ENCODE measurements at regions not wholly inside any gene's neighbourhood (a gene's known extent, or its start where the extent isn't known, plus 50 kb on each side); places are given as distances from the start of the nearest gene placed in this dataset.

DNA sequence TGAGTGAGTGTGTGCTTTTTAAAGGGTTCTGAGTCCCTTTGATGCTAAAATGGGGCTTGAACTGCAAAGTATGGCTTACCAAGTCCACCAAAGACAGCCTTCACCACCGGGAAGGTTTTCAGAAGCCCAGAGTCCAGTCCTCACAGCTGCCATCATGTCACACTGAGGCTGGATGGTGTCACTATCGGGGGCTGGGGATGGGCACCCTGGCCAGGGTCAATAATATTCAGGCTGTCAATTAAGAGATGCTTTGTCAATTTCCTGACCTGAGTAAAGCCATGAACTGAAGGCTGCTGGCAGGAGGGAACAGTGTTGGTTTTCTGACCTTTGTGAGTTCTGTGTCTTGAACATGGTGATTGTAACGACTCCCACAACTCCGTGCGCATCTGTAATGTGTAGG, 373.0 kb upstream of the B3GAT1 start:
- TF ChIP-seq CTCF (conservative IDR thresholded peaks at IDR 0.05) (no peak), EZH2 (IDR thresholded peaks at IDR 0.05; ENCODE audit: low read depth) (no peak)
